Adipocyte (in vitro differentiated cells): ENCODE measurements at regions not wholly inside any gene's neighbourhood (a gene's known extent, or its start where the extent isn't known, plus 50 kb on each side); places are given as distances from the start of the nearest gene placed in this dataset.

Source experiments
- DNase-seq: peaks from one replicate; pipeline ENCODE4 v3.0.0-alpha.2; 2015; ENCODE audit warnings: low read depth
- H3K27me3 ChIP-seq: replicated peaks from 2 replicates; pipeline ENCODE4 v1.7.0; 2013; ENCODE audit warnings: mild to moderate bottlenecking, low read length, moderate library complexity; ENCODE audit not compliant: control insufficient read depth, insufficient read depth
- H3K36me3 ChIP-seq: 2 replicates; pipeline ENCODE4 v1.7.0; 2013; ENCODE audit warnings: low read length, mild to moderate bottlenecking, moderate library complexity; ENCODE audit not compliant: control insufficient read depth, insufficient read depth, severe bottlenecking
- H3K4me1 ChIP-seq: 2 replicates; pipeline ENCODE4 v1.7.0; 2013; ENCODE audit warnings: mild to moderate bottlenecking, low read length, moderate library complexity; ENCODE audit not compliant: control insufficient read depth, insufficient read depth
- H3K4me3 ChIP-seq: 2 replicates; pipeline ENCODE4 v1.7.0; 2013; ENCODE audit warnings: mild to moderate bottlenecking, low read length, moderate library complexity
- H3K9ac ChIP-seq: 2 replicates; pipeline ENCODE4 v1.7.0; 2013; ENCODE audit warnings: mild to moderate bottlenecking, low read length, moderate library complexity
- H3K9me3 ChIP-seq: 2 replicates; pipeline ENCODE4 v1.7.0; 2013; ENCODE audit warnings: mild to moderate bottlenecking, low read length, moderate library complexity; ENCODE audit not compliant: control insufficient read depth

DNA sequence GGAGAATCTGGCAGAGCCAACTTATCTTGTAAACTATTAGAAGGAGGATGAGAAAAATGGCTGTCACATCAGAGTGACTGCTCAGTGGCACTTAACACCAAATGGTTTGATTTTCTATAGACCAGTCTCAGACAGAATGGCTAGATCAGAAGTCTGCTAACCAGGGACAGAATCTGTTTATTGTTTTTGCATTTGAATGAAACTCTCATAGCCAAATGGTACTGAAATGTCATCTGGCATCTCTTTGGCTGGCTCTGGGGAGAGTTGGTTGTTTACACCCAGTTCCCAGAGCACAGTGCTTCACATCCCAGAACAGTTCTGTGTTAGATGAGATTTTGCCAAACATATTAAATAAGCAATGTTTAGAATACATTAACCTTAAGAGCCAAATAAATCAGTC lies 106.6 kb upstream of the HMHB1 start:
- no peak for DNase-seq
- Histone ChIP-seq H3K4me1 (peaks cover 11% of the 10 kb centered on the region), H3K4me3 (no peak overlapping the region), H3K36me3 (no peaks in the 10 kb centered on the region), H3K9ac (no peak overlapping the region), H3K27me3 (no peaks in the 10 kb centered on the region), H3K9me3 (no peaks in the 10 kb centered on the region)

DNA sequence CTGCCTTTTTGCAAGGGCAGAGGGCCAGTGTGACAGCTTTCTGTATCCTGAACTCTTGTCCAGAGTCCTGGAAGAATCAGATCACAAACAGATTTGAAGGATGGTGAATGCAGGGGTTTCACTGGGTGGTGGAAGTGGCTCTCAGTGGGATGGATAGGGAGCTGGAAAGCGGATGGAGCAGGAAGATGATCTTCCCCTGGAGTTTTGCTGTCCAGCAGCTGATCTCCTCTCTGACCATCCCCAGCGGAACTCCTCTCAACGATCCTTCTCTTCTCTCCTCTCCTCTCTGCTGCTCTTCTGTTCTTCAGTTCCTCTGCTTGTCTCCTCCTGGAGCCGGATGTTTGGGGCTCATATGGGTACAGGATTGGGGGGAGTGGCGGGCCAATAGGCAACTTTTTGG lies 108.3 kb upstream of the HMHB1 start:
- Histone ChIP-seq H3K36me3 (no peaks in the 10 kb centered on the region), H3K4me1 (peaks cover 11% of the 10 kb centered on the region), H3K4me3 (no peak overlapping the region), H3K9me3 (no peaks in the 10 kb centered on the region), H3K27me3 (no peaks in the 10 kb centered on the region), H3K9ac (no peak overlapping the region)
- no peak for DNase-seq

DNA sequence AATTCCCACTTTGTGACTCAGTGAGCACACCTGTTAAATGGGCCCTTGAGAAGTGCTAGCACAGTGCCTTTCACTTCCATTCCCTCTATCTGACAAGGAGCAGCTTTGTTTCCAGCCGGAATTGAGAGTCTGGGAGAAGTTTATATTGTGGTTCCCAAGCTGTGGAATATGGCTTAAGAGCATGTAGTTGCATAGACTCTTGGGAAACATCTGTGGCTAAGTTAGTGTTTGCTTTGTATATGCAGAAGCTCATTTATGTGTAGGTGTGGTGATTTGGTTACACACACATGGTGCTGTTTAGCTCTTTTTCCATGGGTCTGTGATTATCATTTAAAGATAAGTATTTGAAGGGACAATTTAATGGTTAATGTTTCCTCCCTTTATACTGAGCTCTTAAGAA lies 110.5 kb upstream of the HMHB1 start:
- Histone ChIP-seq H3K4me3 (no peak overlapping the region), H3K36me3 (no peaks in the 10 kb centered on the region), H3K27me3 (no peaks in the 10 kb centered on the region), H3K9me3 (no peaks in the 10 kb centered on the region), H3K4me1 (no peaks in the 10 kb centered on the region), H3K9ac (no peak overlapping the region)
- DNase-seq = no peak

DNA sequence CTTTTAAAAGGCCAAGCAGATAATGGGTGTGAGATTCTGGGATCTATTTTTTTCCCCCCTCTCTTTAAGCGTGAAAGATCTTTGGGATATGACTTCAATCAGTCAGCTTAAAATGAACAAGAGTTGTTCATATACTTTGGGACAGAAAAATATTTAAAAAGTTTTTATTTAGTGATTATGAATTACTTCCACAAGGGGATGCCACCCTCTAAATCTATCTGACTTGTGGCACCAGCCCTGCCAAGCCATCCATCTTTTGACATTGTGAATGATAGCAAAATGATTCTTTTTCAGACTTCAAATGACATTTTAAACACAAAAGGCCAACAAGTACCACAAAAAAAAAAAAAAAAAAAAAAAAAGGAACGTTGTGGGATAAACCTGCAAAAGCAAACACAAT lies 111.0 kb upstream of the HMHB1 start:
- Histone ChIP-seq H3K4me1 (no peaks in the 10 kb centered on the region), H3K27me3 (no peaks in the 10 kb centered on the region), H3K9me3 (no peaks in the 10 kb centered on the region), H3K4me3 (no peak overlapping the region), H3K36me3 (no peaks in the 10 kb centered on the region), H3K9ac (no peak overlapping the region)
- DNase-seq = peak; percentile 20

DNA sequence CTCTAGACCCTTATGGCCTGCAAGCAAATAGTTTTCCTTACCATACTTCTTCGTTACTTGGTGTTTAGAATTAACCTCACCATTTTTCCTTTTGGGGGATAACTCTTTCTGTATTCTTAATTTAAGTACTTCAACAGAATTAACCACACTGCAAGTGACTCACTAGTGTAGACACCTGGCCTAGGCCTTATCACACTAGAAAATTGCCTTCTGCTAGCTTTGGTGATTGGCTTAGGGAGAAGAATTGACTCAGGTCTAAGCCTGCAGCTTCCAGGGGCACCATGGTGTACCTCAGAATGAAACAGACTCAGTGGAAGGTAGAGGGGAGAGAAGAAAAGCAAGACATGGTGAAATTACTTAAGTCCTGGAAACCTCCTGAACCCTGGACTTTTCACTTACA lies 112.8 kb upstream of the HMHB1 start:
- H3K9ac ChIP-seq = no peak overlapping the region
- no peaks in the 10 kb centered on the region for H3K4me1 ChIP-seq
- H3K27me3 ChIP-seq = no peaks in the 10 kb centered on the region
- no peaks in the 10 kb centered on the region for H3K9me3 ChIP-seq
- DNase-seq = no peak
- no peak overlapping the region for H3K4me3 ChIP-seq
- H3K36me3 ChIP-seq = no peaks in the 10 kb centered on the region

DNA sequence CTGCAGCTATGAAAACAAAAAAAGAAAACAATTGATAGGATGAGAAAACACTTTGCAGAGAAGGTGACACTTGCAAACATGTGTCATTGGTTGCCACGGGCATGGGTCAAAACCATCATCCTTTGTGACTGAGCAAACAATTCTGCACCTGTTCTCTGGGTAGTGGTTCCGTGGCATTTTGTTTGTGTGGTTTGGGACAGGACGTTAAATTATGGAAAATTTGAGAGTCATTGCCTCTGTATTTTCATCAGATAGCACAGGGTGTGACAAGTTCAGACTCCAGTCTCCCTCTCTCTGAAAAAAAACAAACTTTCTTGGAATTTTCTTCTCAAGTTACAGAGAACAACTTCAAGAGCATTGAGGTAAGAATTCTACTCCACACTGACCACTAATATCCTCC lies 113.4 kb upstream of the HMHB1 start:
- H3K36me3 ChIP-seq = no peaks in the 10 kb centered on the region
- H3K4me1 ChIP-seq = no peaks in the 10 kb centered on the region
- H3K27me3 ChIP-seq = no peaks in the 10 kb centered on the region
- no peaks in the 10 kb centered on the region for H3K9me3 ChIP-seq
- H3K9ac ChIP-seq = no peak overlapping the region
- no peak for DNase-seq
- H3K4me3 ChIP-seq = no peak overlapping the region

DNA sequence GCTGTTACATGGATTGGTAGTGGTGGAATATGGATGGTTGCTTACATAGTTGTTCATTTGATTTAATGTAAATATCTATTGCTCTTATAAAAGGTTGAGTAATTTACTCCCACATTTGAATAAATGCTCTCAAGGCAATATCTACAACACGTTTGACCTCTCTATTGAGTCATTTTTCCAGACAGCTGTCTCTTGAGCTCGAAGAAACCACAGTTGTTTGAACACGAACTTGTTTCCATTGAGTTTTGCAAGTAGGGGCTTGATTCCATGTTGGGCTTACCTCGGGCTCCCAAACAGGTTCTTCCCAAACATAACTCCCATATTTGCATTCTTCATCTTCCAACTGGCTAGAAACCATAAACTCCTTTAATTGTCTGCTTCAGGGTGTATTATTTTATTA lies 115.0 kb upstream of the HMHB1 start:
- Histone ChIP-seq H3K9ac (no peak overlapping the region), H3K36me3 (no peaks in the 10 kb centered on the region), H3K4me1 (peaks cover 3% of the 10 kb centered on the region), H3K4me3 (no peak overlapping the region), H3K27me3 (no peaks in the 10 kb centered on the region), H3K9me3 (no peaks in the 10 kb centered on the region)
- no peak for DNase-seq

DNA sequence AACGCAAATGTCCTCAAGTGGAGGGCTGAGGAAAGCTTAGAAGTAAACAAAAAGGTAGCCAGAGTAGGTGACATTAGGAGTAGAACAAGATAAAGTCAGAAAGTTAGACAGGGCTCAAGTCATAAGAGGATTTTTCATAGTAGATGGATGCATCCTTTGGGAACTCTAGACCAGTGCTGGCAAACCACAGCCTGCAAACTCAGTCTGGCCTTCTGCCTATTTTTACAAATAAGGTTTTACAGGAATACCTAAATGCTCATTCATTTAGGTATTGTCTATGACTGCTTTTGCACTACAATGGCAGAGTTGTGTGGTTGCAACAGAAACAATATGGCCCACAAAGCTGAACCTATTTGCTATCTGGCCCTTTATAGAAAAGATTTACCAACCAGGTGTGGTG lies 116.0 kb upstream of the HMHB1 start:
- no peaks in the 10 kb centered on the region for H3K9me3 ChIP-seq
- H3K36me3 ChIP-seq = no peaks in the 10 kb centered on the region
- H3K4me3 ChIP-seq = no peak overlapping the region
- DNase-seq = no peak
- H3K27me3 ChIP-seq = no peaks in the 10 kb centered on the region
- no peak overlapping the region for H3K9ac ChIP-seq
- peaks cover 10% of the 10 kb centered on the region for H3K4me1 ChIP-seq

DNA sequence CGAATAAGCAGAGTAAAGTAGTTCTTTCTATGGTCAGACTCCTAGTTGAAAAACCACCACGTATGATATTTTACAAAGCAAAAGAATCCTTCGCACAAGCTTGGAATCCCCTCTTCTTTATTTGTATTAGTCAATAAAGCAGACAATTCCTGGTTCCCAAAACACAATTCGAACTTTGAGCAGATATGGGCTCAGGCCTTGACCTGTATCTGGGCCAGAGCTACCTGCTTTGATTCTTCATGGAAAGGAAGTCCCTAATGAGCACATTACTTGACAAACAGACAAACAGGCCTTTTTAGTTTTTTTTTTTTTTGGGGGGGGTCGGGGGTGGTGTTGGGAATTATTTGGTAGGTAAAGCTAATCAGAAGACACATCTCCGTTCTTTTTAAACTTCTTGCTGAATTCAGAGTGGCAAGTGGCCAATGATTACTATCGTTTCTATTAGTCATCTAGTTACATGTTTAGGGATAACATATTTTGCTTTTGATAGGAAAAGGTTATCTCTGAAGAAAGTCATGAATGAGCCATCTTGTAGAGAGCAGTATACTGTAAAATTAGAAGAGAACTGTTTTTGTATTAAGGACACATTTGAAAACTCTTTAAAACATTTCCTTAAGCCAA lies 116.6 kb upstream of the HMHB1 start:
- H3K9me3 ChIP-seq = no peaks in the 10 kb centered on the region
- H3K4me3 ChIP-seq = no peak overlapping the region
- no peaks in the 10 kb centered on the region for H3K36me3 ChIP-seq
- no peak overlapping the region for H3K9ac ChIP-seq
- peaks cover 10% of the 10 kb centered on the region for H3K4me1 ChIP-seq
- H3K27me3 ChIP-seq = no peaks in the 10 kb centered on the region
- no peak for DNase-seq

DNA sequence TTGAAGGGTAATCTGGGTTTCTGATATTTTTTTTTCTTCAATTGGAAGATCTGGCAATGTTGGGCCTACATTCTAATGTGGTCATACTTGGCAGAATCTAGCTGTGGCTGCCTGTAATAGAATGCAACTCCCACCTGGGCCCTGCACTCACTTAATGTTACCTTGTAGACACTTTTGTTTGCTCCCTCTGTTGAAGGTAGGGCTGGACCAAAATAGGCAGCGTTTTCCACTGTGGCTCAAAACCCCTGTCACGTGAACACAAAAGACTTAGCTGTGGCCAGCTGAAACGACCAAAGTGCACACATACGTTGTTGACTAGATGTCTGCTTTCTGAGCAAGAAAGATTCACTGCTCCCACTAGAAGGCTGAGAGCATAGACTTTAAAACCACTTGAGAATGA lies 117.6 kb upstream of the HMHB1 start:
- no peak for DNase-seq
- H3K9ac ChIP-seq = no peak overlapping the region
- H3K4me3 ChIP-seq = no peak overlapping the region

DNA sequence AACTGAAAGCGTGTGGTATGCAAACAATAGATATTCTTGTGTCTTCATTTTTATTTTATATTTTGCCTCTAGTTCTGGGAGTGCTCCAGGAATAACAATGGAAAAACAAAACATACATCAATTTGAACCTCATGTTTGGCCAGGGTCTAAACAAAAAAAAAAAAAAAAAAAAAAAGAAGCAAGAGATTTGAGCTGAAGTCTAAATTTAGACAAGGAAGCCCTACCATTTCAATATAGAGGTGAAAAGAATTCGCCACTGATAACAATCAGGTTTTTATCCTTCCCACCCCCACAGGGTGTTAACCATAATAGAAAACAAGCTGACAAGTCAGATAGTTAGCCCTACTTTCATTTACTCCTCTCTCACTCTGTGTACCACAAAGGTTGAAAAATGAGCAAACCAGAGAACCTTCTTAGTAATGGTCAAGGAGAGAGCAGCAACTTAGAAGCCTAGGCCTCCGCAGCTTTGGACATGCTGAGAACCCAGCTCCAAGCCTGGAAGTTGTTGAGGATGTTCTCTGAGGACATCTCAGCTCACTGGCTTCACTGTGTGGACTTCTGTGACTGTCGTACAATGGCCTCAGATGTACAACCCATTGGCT lies 118.2 kb upstream of the HMHB1 start:
- Histone ChIP-seq H3K36me3 (no peaks in the 10 kb centered on the region), H3K9ac (no peak overlapping the region), H3K9me3 (no peaks in the 10 kb centered on the region), H3K4me1 (peaks cover 10% of the 10 kb centered on the region), H3K27me3 (no peaks in the 10 kb centered on the region), H3K4me3 (no peak overlapping the region)
- no peak for DNase-seq

More for the DNA sequence above, 117.6 kb upstream of the HMHB1 start:
- no peaks in the 10 kb centered on the region for H3K27me3 ChIP-seq
- H3K9me3 ChIP-seq = no peaks in the 10 kb centered on the region
- H3K4me1 ChIP-seq = peaks cover 10% of the 10 kb centered on the region
- no peaks in the 10 kb centered on the region for H3K36me3 ChIP-seq

DNA sequence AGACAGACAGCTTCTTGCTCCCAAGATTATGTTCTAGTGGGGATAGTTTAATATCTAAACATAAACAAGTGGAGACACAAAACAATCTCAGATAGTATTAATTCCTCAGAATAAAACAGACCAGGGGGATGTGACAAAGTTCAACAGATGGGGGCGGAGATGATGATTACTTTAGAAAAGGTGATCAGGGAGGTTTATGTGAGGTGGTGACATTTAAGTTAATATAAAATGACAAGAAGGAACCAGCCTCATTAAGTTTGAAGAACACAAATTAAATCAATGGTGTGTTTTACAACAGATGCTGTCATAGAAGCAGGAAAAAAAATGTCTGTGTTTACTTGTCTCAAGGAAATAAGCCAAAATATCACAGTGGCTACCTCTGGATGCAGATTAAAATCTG lies 119.6 kb upstream of the HMHB1 start:
- no peaks in the 10 kb centered on the region for H3K36me3 ChIP-seq
- H3K4me3 ChIP-seq = peak overlapping the region; percentile 49
- H3K9ac ChIP-seq = peak overlapping the region; percentile 6
- peaks cover 10% of the 10 kb centered on the region for H3K4me1 ChIP-seq
- H3K9me3 ChIP-seq = no peaks in the 10 kb centered on the region
- H3K27me3 ChIP-seq = no peaks in the 10 kb centered on the region
- no peak for DNase-seq
